ENCODE measurements at regions not wholly inside any gene's neighbourhood (a gene's known extent, or its start where the extent isn't known, plus 50 kb on each side); places are given as distances from the start of the nearest gene placed in this dataset.

GRCh38 chr20:56978475-56978874 lies 288.0 kb downstream of the BMP7 start:
- TF ChIP-seq, protein P1, sequence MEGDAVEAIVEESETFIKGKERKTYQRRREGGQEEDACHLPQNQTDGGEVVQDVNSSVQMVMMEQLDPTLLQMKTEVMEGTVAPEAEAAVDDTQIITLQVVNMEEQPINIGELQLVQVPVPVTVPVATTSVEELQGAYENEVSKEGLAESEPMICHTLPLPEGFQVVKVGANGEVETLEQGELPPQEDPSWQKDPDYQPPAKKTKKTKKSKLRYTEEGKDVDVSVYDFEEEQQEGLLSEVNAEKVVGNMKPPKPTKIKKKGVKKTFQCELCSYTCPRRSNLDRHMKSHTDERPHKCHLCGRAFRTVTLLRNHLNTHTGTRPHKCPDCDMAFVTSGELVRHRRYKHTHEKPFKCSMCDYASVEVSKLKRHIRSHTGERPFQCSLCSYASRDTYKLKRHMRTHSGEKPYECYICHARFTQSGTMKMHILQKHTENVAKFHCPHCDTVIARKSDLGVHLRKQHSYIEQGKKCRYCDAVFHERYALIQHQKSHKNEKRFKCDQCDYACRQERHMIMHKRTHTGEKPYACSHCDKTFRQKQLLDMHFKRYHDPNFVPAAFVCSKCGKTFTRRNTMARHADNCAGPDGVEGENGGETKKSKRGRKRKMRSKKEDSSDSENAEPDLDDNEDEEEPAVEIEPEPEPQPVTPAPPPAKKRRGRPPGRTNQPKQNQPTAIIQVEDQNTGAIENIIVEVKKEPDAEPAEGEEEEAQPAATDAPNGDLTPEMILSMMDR (IDR thresholded peaks at IDR 0.05 in 8 of 11, conservative IDR thresholded peaks at IDR 0.05 in 3 of 11), result no peak
- TF ChIP-seq POLR2A (IDR thresholded peaks at IDR 0.05), result no peak
